ENCODE measurements at regions not wholly inside any gene's neighbourhood (a gene's known extent, or its start where the extent isn't known, plus 50 kb on each side); places are given as distances from the start of the nearest gene placed in this dataset.

GRCh38 chr9:129558551-129559505 lies 62.1 kb downstream of the C9orf50 start:
- no peak for TF ChIP-seq CTCF (conservative IDR thresholded peaks at IDR 0.05 in 1 of 2, IDR thresholded peaks at IDR 0.05 in 1 of 2; ENCODE audit: extremely low read depth in 1 of 2, insufficient read depth in 1 of 2, low read depth in 1 of 2, low read length in 2 of 2)
- TF ChIP-seq EZH2 (IDR thresholded peaks at IDR 0.05; ENCODE audit: borderline replicate concordance, low read length) = no peak

Measured in mammary epithelial cell (primary cell).